Right ventricle myocardium inferior (tissue), 1 donor: ENCODE measurements at regions not wholly inside any gene's neighbourhood (a gene's known extent, or its start where the extent isn't known, plus 50 kb on each side); places are given as distances from the start of the nearest gene placed in this dataset.
"Not testable (repeated sequence)": the region's sequence is repeated elsewhere in the genome, so short reads cannot be mapped to it uniquely, and the experiment has no call there.

Experiments
- ATAC-seq: fragments of 200-7000 bp; cut with Tn5 transposase; one replicate; pipeline ENCODE4 v1.9.1; 2020; ENCODE audit warnings: mild to moderate bottlenecking, moderate library complexity
- DNase-seq: peaks from one replicate; pipeline ENCODE4 v3.0.0; 2021; ENCODE audit errors: missing footprints
- intact Hi-C: fragments of 100-400 bp; cut with DNase I; formaldehyde crosslinking; loops from one replicate; pipeline ENCODE4 v1.11.0; 2022
- donor health status: DM: no; HTN: yes; CAD: no; lungs with severe emphysema.

DNA sequence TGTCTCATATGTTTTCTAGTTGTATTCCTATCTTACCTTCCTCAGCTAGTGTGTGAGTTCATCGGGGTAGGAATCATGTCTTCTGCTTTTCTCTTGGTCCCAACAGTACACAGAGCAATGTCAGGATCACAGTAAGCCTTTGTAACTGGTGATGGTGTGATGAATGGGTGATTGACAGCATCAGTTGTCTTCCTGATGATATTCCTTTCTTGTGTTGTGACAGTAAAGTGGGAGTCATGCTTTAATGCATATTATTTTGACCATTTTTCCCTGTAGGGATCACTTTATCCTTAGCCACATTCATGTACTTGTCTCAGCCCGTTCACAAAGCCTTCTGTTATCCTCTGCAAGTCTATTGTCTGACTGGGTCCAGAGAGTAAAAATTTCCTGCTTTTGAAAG is 501.7 kb downstream of the UTRN start:
- DNase-seq, result no peak
- no peak for ATAC-seq
- intact Hi-C loops, result no loop called here

DNA sequence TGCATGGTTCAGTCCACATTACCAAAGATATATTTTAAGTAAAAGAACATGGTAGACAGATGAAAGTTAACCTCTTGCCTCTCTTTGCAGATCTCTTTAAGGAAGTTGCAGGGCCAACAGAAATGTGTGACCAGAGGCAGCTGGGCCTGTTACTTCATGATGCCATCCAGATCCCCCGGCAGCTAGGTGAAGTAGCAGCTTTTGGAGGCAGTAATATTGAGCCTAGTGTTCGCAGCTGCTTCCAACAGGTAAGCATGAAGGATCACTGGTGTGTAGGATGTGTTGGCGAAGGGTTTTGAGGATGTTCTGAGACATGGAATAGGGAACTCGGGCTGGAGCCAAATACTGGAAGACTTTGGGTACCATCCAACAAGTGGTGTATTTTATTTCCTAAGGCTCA is 508.6 kb downstream of the UTRN start:
- no peak for ATAC-seq
- no peak for DNase-seq
- intact Hi-C loops, result no loop called here

DNA sequence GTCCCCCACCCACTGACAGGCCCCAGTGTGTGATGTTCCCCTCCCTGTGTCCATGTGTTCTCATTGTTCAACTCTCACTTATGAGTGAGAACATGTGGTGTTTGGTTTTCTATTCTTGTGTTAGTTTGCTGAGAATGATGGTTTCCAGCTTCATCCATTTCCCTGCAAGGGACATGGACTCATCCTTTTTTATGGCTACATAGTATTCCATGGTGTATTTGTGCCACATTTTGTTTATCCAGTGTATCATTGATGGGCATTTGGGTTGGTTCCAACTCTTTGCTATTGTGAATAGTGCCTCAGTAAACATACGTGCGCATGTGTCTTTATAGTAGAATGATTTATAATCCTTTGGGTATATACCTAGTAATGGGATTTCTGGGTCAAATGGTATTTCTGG is 509.9 kb downstream of the UTRN start:
- DNase-seq, intact Hi-C loops, ATAC-seq: not testable (repeated sequence)

DNA sequence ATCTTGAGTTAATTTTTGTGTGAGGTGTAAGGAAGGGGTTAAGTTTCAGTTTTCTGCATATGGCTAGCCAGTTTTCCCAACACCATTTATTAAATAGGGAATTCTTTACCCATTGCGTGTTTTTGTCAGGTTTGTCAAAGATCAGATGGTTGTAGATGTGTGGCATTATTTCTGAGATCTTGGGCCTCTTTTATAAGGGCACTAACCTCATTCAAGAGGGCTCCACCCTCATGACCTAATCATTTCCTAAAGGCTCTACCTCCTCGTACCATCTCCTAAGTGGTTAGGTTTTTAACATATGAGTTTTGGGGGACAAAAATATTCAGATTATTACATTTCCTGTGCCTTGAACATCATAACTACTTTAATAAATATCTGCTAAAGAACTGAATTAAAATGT is 510.9 kb downstream of the UTRN start:
- DNase-seq (no peak), ATAC-seq (no peak)
- intact Hi-C loops, result no loop called here

DNA sequence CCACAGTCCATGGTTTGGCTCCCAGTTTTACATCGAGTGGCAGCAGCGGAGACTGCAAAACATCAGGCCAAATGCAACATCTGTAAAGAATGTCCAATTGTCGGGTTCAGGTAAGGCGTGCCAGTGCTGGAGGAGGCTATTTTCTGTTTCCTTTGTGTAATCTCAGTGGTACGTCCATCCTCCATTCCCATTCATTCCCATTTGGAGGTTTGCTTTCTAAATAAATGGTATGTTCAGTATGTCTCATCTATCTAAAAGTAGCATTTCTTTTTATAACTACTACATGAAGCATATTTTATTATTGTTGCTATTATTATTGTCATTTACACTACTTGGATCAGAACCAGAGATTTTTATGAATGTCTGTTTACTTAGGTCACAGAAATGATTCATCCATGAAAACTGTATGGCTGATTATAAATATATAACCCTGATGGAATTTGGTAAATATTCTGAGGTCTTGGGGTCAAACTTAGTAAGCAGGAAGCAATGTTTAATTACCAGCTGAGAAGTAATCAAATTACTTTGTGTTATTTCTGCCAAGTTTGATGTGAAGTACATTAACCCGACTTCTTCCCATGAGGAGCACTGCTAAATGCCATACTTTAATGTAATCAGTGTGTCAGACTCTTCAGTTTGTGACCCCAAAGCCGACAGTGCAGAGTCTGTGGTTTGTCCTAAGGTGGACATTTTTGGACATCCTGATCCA is 512.9 kb downstream of the UTRN start:
- DNase-seq (no peak), ATAC-seq (no peak)
- intact Hi-C loops, result no loop called here

DNA sequence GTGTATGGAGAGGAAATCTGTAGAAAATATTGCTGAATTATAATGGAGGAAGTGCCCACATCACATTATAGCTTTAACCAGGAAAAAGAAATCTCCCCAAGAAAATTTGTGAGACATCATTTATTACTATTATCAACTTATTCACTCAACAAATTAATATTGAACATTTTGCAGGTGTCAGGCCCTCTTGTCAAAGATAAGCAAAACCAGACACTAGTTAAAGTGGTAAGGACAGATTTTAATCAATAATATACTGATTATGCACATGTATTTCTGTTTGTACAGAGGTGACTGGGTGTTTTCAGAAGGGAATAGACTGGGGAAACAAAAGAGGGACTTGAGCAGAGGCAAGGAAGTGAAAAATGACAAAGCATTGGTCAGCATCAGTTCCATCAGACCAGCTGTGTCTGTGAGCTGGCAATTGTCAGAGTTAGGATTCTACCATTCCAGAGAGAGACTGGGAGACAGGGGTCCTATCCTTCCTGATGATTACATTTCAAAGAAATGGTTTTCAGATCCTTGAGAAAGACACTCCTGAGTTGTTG is 519.2 kb downstream of the UTRN start:
- ATAC-seq (no peak), DNase-seq (no peak)
- intact Hi-C loops, result no loop called here

DNA sequence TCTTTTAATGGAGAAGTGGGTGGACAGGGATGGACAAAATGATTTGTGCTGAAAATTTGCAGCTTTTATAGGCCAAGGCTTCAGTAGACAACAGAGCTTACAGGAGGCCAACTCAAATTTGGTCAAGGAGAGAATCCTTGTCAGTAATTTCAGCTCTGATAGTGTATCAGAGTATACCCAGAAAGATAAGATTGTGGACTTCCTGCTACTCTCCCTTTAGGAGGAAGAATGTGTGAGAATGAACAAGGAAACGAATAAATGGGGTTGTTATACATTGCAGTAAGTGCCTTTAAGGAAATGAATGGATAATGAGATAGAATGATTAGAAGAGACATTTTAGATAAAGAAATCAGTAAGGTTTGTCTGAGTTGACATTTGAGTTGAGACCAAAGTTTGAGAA is 519.9 kb downstream of the UTRN start:
- ATAC-seq (no peak), DNase-seq (no peak)
- intact Hi-C loops, result no loop called here

DNA sequence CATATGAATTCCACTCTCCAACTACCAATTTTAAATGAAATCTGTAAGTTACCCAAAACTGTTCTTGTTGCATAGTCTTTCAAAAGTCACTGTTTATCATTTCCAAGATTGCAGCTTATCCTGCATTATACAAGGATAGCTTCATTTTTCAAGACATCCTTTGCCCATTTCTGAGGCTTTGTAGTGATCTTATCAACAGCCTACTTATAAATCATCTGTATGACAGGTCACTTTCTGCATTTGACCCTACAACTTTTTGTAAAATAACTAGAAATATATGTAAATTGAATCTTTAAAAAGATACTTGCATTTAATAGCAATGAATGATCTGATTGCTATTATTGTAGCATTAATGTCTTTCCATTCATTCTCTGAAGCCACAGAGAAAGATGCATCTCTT is 521.1 kb downstream of the UTRN start:
- intact Hi-C loops, result no loop called here
- no peak for DNase-seq
- ATAC-seq, result no peak

DNA sequence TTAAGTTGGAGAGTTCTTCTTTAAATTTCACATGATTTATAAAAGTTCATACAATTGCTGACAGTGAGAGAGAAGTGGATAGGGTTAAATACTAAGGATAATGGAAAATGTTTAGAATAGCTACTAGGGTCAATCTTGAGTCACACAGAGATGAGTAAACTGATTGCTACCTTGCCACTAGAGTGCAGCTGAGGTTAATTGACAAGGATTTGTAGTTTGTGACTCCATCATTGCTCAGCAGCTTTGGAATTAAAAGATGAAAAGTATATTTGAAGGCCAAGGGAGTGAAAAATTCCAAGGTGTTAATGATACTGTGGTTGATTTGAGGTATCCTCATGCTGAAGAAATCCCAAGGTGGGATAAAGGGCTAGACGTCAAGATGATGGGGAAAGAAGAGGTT is 524.0 kb downstream of the UTRN start:
- ATAC-seq, result no peak
- intact Hi-C loops, result no loop called here
- no peak for DNase-seq

DNA sequence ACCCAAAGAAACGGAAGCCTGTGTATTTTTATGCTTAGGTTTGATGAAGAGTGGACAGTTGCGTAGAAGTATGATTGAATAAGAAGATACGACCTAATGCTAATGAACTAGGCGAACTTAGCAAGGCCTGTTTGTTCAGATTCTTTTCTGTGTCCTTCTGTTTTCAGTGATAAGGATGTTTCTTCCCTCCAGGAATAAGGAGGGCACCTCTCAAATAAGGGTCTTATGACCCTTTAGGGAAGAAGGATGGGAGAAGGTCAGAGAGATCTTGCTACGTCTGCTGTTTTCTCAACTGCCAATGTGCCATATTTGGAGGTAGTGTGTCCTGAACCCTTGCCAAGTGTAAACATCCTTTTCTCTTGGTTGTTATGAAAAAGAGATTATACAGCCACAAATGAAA is 524.8 kb downstream of the UTRN start:
- ATAC-seq (no peak), DNase-seq (no peak)
- intact Hi-C loops, result no loop called here

DNA sequence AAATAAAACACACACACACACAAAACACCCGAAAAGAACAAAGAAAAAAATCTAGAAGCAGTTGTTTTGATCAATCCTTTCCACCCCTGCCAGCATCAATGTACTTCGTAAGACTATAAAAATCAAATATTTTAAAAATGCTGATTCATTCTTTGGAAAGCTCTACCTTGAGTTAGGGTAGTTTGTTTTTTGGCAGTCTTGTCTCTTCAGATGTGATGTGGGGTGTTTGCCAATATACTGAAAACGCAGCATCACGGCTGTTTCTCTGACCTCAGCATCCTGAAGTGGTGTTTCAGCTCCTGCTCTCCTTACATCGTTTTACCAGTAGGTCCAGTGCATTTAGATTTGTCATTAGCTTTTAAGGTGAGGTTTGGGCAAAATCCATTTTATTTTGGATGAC is 526.0 kb downstream of the UTRN start:
- DNase-seq (no peak), ATAC-seq (no peak)
- intact Hi-C loops, result no loop called here

DNA sequence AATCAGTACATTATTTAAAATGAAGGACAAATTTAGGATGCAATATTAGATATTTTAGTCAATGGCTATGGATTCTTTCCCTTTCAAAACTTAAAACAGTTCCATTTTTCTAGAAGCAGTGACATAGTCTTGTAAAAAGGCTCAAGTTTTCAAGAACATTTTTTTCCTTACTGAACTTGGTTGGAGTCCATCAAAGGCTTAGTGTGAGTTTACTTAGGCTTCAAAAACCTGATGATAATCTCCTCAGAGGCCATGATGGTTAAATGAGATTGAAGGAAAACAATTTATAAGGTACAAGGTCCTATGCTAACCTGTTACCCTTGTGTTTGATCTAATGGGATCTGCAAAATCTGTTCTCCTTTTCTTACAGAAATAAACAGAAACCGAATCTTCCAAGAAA is 531.8 kb downstream of the UTRN start:
- intact Hi-C loops, result no loop called here
- no peak for DNase-seq
- no peak for ATAC-seq

DNA sequence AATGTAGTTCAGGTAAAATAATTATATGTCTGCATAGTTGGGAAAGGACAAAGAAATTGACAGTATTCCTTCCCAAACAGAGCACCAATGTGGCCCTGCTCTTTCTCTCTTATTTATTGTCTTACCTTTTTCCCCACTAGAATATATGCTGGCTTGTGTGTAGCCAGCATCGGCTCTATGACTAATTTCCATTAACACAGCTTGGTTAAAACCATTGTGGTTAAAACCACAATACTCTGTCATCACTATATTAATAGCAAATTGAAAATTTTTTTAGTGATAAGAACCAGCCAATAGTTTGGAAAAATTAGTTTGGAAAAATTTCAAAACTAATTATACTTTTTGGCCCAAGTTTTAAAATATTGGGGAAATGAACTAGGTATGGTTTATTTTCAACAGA is 535.1 kb downstream of the UTRN start:
- no peak for DNase-seq
- no peak for ATAC-seq
- intact Hi-C loops, result no loop called here

DNA sequence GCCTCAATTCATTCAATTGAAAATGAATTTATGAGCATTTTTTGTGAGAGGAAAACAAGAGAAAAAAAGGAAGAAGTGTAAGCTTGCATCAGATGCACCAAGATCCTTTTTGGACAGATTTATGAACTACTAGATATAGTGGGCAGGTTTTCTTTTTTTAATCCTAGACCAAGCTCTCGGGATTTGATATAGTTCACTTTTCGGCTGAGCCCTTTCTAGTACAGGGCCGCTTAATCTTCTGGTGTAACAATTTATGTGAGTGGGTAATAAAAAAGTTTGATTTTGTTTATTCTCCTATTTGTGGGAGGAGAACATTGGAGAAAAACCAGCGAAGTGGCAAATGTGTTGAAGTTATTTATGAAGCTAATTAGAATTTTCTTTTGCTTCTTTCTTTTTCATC is 538.0 kb downstream of the UTRN start:
- ATAC-seq (no peak), DNase-seq (no peak)
- intact Hi-C loops, result no loop called here

DNA sequence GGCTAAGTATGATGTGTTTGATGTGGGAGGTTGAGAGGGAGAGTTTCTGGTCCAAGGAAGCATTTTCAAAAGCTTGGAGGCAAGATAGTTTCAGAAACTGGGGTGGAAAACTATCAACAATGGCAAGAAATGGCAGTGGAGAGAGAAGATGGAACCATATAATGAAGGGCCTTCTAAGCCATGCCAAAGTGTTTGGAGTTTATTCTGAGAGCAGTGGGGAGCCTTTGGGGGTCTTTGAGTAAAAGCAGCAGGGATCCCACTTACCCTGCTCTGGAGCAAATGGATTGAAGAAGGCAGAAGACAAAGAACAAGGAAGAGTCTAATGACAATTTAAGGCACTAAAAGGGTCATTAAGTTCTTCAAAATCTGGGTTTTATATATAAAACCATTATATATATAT is 538.9 kb downstream of the UTRN start:
- ATAC-seq (no peak), DNase-seq (no peak)
- intact Hi-C loops, result no loop called here

DNA sequence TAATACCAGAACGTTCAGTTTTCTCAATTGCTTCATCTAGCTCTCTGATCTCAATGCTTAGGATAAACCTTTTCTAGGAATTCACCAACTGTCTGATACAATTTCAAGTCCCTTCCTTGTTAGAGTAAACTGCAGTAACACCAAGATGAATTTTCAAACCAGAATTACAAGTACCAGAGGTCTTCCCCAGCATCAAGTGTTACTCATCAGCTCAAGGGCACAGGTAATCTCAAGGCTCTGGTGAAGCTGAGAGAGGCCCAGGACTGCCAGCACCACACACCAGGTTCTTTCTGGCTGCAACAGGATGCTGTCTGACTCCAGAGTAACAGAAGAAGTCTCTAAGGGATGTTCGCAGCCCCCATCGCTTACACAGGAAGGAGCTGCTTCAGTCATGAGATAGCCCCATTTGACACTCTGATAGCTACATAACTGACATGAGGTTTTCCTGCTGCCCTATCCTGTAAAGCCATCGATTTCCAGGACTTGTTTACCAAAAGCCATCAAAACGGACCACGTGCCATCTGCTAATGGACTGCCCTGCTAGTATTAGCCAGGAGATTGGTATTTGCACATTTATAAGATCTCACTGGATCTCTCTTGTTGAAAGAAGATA is 549.4 kb downstream of the UTRN start:
- DNase-seq, result no peak
- no peak for ATAC-seq
- intact Hi-C loops, result no loop called here

DNA sequence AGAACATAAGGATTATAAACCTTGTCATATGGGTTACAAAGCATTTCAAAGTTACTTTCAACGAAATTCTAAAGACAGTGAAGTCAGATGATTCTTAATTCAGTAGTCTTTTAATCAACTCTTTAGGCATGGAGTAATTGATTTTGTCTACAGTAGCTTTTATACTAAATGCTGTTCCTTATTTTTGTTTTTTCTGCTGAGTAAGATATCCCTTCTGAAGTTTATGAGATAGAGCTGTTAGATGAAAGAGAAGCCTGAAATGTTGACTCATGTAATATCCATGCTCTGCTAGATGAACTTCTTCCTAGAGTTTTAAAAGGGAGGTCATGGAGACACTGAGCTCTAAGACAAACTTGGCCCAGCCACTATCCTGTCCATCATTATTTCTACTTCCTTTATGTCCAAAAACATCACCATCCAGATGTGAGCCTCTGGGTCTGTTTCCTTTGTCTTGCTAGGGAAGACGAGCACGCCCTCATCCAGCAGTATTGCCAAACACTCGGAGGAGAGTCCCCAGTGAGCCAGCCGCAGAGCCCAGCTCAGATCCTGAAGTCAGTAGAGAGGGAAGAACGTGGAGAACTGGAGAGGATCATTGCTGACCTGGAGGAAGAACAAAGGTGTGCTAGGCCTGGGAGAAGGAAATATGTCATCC is 550.3 kb downstream of the UTRN start:
- intact Hi-C loops, result no loop called here
- DNase-seq (no peak), ATAC-seq (no peak)

DNA sequence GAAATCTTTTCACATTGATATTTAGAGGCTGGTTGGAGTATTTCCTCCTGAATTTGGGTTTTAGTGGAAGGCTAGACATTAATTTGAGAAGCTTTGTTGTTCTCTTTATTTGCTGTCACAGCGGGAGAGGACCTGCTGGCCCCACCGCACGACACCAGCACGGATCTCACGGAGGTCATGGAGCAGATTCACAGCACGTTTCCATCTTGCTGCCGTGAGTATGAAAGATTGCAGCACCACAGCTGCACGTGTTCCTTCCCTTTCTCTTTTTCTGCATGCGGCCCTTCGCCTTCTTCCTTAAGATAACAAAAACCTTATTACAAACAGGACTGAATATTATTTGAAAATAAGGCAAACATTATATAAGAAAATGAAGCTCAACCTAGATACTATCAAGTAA is 555.5 kb downstream of the UTRN start:
- ATAC-seq (no peak), DNase-seq (no peak)

DNA sequence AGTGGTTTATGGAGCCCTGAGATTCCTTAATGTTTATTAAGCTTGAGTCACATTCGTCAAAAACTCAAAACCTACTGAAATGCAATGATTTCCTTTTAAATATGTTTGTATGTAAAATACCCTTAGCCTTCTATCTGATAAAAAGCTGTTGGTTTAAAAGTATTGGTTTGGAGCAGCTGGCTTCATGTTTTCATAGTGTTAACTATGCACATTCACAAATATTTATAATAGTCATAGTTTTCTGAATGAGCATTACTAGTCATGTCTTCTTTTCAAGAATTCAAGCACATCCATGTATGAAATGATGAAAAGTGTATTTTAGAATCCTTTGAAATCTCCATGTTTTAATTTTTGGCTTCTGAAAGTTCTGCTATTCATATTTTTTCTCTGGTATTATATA is 558.6 kb downstream of the UTRN start:
- intact Hi-C loops, result no loop called here
- DNase-seq (no peak), ATAC-seq (no peak)

More for the DNA sequence above, 555.5 kb downstream of the UTRN start:
- intact Hi-C loops, result no loop called here

DNA sequence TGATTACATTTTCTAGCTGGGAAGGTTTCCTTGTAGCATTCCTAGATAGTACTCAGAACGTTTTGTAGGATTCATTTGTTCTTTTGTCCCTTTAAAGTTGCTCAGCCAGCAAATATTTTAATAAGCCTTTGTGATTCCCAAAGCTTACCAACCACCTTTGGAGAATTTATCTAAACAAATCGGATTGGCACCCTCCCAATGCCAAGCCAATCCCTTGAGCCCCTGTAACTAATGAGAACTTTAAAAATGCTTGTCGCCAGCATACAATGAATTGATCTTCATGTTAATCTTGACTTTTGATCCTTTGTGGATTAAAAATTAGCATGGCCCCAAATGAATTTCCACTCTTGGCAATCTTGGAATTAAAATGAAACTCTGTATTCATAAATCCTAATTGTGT is 559.5 kb downstream of the UTRN start:
- no peak for DNase-seq
- intact Hi-C loops, result no loop called here
- no peak for ATAC-seq
